ENCODE measurements at regions not wholly inside any gene's neighbourhood (a gene's known extent, or its start where the extent isn't known, plus 50 kb on each side); places are given as distances from the start of the nearest gene placed in this dataset.

- no peak for DNase-seq
Observed at GRCh38 chr2:106631281-106631680, 144.1 kb downstream of the CD8B2 start.

GRCh38 chr2:106638043-106638442, 150.9 kb downstream of the CD8B2 start:
- DNase-seq: peak; percentile 2

GRCh38 chr2:106638580-106638979, 151.4 kb downstream of the CD8B2 start:
- DNase-seq: no peak

GRCh38 chr2:106642679-106643078, 155.5 kb downstream of the CD8B2 start:
- no peak for DNase-seq

GRCh38 chr2:106644623-106645022, 157.5 kb downstream of the CD8B2 start:
- no peak for DNase-seq

- no peak for DNase-seq
Observed at GRCh38 chr2:106646605-106647004, 159.4 kb downstream of the CD8B2 start.

GRCh38 chr2:106649306-106649705, 162.1 kb downstream of the CD8B2 start:
- DNase-seq: no peak

- DNase-seq: no peak
Observed at GRCh38 chr2:106653465-106653864, 166.3 kb downstream of the CD8B2 start.

GRCh38 chr2:106658616-106659015, 171.5 kb downstream of the CD8B2 start:
- DNase-seq: no peak

GRCh38 chr2:106664669-106665068, 177.5 kb downstream of the CD8B2 start:
- no peak for DNase-seq

- no peak for DNase-seq
Observed at GRCh38 chr2:106667478-106668070, 180.4 kb downstream of the CD8B2 start.

- no peak for DNase-seq
Observed at GRCh38 chr2:106685180-106685897, 198.2 kb downstream of the CD8B2 start.

GRCh38 chr2:106686814-106687213, 199.2 kb downstream of the ST6GAL2 start:
- no peak for DNase-seq

- DNase-seq: no peak
Observed at GRCh38 chr2:106694964-106695470, 190.9 kb downstream of the ST6GAL2 start.

GRCh38 chr2:106695919-106696318, 190.0 kb downstream of the ST6GAL2 start:
- DNase-seq: no peak

GRCh38 chr2:106700616-106701015, 185.4 kb downstream of the ST6GAL2 start:
- no peak for DNase-seq

GRCh38 chr2:106701203-106702022, 184.6 kb downstream of the ST6GAL2 start:
- DNase-seq: no peak

- DNase-seq: no peak
Observed at GRCh38 chr2:106703161-106703560, 182.8 kb downstream of the ST6GAL2 start.

- DNase-seq: no peak
Observed at GRCh38 chr2:106704798-106705197, 181.2 kb downstream of the ST6GAL2 start.

- no peak for DNase-seq
Observed at GRCh38 chr2:106705877-106706276, 180.1 kb downstream of the ST6GAL2 start.

GRCh38 chr2:106706283-106706682, 179.7 kb downstream of the ST6GAL2 start:
- no peak for DNase-seq

GRCh38 chr2:106708209-106708608, 177.8 kb downstream of the ST6GAL2 start:
- DNase-seq: no peak

GRCh38 chr2:106709229-106709628, 176.7 kb downstream of the ST6GAL2 start:
- no peak for DNase-seq

- no peak for DNase-seq
Observed at GRCh38 chr2:106719222-106719621, 166.7 kb downstream of the ST6GAL2 start.
